ENCODE measurements at regions not wholly inside any gene's neighbourhood (a gene's known extent, or its start where the extent isn't known, plus 50 kb on each side); places are given as distances from the start of the nearest gene placed in this dataset.
"Not testable (repeated sequence)": the region's sequence is repeated elsewhere in the genome, so short reads cannot be mapped to it uniquely, and the experiment has no call there.

- no peak for DNase-seq
Measured at GRCh38 chr6:56798163-56798562, 155.5 kb upstream of the DST start.

- no peak for DNase-seq
Measured at GRCh38 chr6:56796196-56796532, 153.5 kb upstream of the DST start.

GRCh38 chr6:56795466-56796195 is 152.9 kb upstream of the DST start:
- DNase-seq, result no peak

GRCh38 chr6:56794421-56794820 is 151.7 kb upstream of the DST start:
- DNase-seq, result no peak

- DNase-seq, result no peak
Measured at GRCh38 chr6:56793938-56794337, 151.2 kb upstream of the DST start.

GRCh38 chr6:56790414-56790813 is 147.7 kb upstream of the DST start:
- DNase-seq, result no peak

GRCh38 chr6:56789879-56790278 is 147.2 kb upstream of the DST start:
- no peak for DNase-seq

GRCh38 chr6:56789342-56789741 is 146.7 kb upstream of the DST start:
- DNase-seq, result no peak

- DNase-seq, result no peak
Measured at GRCh38 chr6:56787209-56787608, 144.5 kb upstream of the DST start.

- DNase-seq, result no peak
Measured at GRCh38 chr6:56786256-56786655, 143.6 kb upstream of the DST start.

GRCh38 chr6:56785536-56785935 is 142.8 kb upstream of the DST start:
- not testable (repeated sequence) for DNase-seq

GRCh38 chr6:56780109-56780508 is 137.4 kb upstream of the DST start:
- not testable (repeated sequence) for DNase-seq

- not testable (repeated sequence) for DNase-seq
Measured at GRCh38 chr6:56778503-56778902, 135.8 kb upstream of the DST start.

GRCh38 chr6:56775498-56776166 is 132.9 kb upstream of the DST start:
- DNase-seq, result no peak

GRCh38 chr6:56772737-56773184 is 130.1 kb upstream of the DST start:
- DNase-seq, result no peak

GRCh38 chr6:56771929-56772607 is 129.4 kb upstream of the DST start:
- DNase-seq, result no peak

- DNase-seq, result no peak
Measured at GRCh38 chr6:56771189-56771588, 128.5 kb upstream of the DST start.

- DNase-seq, result no peak
Measured at GRCh38 chr6:56770011-56770520, 127.4 kb upstream of the DST start.

- DNase-seq, result no peak
Measured at GRCh38 chr6:56767892-56768531, 125.3 kb upstream of the DST start.

- no peak for DNase-seq
Measured at GRCh38 chr6:56767435-56767834, 124.7 kb upstream of the DST start.

- no peak for DNase-seq
Measured at GRCh38 chr6:56766806-56767178, 124.1 kb upstream of the DST start.

- DNase-seq, result no peak
Measured at GRCh38 chr6:56766139-56766805, 123.6 kb upstream of the DST start.

- no peak for DNase-seq
Measured at GRCh38 chr6:56765494-56765893, 122.8 kb upstream of the DST start.
